Ovary (tissue), 7 donors: ENCODE measurements at regions not wholly inside any gene's neighbourhood (a gene's known extent, or its start where the extent isn't known, plus 50 kb on each side); places are given as distances from the start of the nearest gene placed in this dataset.

Experiments used
- DNase-seq, 5 donors: peaks; one replicate each; pipeline ENCODE4 v3.0.0-alpha.2; 2019 to 2020
- H3K27ac ChIP-seq, 2 donors: fragments of 200-600 bp; one replicate each; pipeline versions ENCODE4 v1.5.1 to v1.8.0; 2019 to 2022
- H3K27me3 ChIP-seq: fragments of 200-600 bp; one replicate; pipeline ENCODE4 v1.8.0; 2022
- H3K36me3 ChIP-seq: fragments of 200-600 bp; sonication (generic); one replicate; pipeline ENCODE4 v1.5.1; 2019
- H3K4me1 ChIP-seq: one replicate; pipeline ENCODE4 v1.8.1; 2013; ENCODE audit warnings: mild to moderate bottlenecking, moderate library complexity; ENCODE audit not compliant: insufficient read depth
- H3K4me3 ChIP-seq: fragments of 200-600 bp; sonication (generic); one replicate; pipeline ENCODE4 v1.5.1; 2017
- H3K9me3 ChIP-seq, 2 donors: fragments of 200-600 bp in 1 of 2; sonication (generic) in 1 of 2; one replicate each; pipeline versions ENCODE4 v1.5.1 to v1.8.1; 2013 to 2019; ENCODE audit warnings: mild to moderate bottlenecking in 1 of 2, moderate library complexity in 1 of 2
- EP300 ChIP-seq: sonication (generic); formaldehyde crosslinking; IDR thresholded peaks from one replicate; pipeline ENCODE4 v1.6.1; 2017; ENCODE audit warnings: antibody characterized with exemption
- POLR2A ChIP-seq: fragments of 450-650 bp; IDR thresholded peaks from one replicate; pipeline ENCODE4 v1.6.1; 2017; ENCODE audit warnings: antibody characterized with exemption, mild to moderate bottlenecking, moderate library complexity
- WGBS, 3 donors: extraction: QIAGEN DNeasy Blood & Tissue Kit in 1 of 3; methylation state at CpG; one replicate each; pipeline versions ENCODE4 v1.1.5 to v1.1.7; 2013 to 2017; 5-methylcytosine and 5-hydroxymethylcytosine counted together
- intact Hi-C, 4 donors: fragments of 100-400 bp; cut with DNase I; formaldehyde crosslinking; loops; one replicate each; pipeline versions ENCODE4 v1.11.0 to v1.15.1; 2022 to 2023
- TF ChIP-seq, protein P1 (sequence below), 3 donors: fragments of 450-650 bp in 2 of 3; fragments of 200-600 bp in 1 of 3; IDR thresholded peaks; one replicate each; pipeline versions ENCODE4 v1.5.1 to v1.8.0; 2016 to 2022; ENCODE audit warnings: antibody characterized with exemption in 3 of 3, mild to moderate bottlenecking in 1 of 3
- donor health status: DM: no; HTN: no; CAD: no; lungs with moderate emphysema.
- donor health status: DM: no; HTN: no; CAD: no.
- donor health status: Bipolar disorder and iron deficiency.
- donor health status: DM: no; HTN: no; CAD: no.
- donor health status: DM: yes; HTN: yes; CAD: no.

DNA sequence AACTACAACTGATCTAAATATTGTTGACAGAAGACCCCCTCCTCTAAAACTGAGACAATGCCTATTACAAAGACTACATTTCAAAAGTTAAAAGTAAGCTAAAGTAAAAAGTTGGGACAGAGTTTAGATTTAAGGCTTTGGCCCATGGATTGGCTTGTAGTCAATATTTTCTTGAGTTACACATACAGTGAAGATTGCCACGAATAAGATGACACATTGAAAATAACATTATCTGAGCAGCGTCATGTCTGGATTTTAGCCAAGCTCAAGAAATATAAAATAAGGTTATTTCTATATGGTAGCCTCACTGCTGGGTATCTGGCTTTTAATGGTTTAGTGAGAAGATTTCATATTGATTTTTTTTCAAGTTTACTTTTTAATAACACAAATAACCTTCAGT lies 266.2 kb upstream of the LDB2 start:
- TF ChIP-seq, protein P1, sequence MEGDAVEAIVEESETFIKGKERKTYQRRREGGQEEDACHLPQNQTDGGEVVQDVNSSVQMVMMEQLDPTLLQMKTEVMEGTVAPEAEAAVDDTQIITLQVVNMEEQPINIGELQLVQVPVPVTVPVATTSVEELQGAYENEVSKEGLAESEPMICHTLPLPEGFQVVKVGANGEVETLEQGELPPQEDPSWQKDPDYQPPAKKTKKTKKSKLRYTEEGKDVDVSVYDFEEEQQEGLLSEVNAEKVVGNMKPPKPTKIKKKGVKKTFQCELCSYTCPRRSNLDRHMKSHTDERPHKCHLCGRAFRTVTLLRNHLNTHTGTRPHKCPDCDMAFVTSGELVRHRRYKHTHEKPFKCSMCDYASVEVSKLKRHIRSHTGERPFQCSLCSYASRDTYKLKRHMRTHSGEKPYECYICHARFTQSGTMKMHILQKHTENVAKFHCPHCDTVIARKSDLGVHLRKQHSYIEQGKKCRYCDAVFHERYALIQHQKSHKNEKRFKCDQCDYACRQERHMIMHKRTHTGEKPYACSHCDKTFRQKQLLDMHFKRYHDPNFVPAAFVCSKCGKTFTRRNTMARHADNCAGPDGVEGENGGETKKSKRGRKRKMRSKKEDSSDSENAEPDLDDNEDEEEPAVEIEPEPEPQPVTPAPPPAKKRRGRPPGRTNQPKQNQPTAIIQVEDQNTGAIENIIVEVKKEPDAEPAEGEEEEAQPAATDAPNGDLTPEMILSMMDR (IDR thresholded peaks at IDR 0.05) = no peak
- TF ChIP-seq POLR2A (no peak), EP300 (no peak)
- DNase-seq = no peak
- no peak overlapping the region for H3K4me3 ChIP-seq
- H3K36me3 ChIP-seq = no peaks in the 10 kb centered on the region
- intact Hi-C loops = no loop called here
- WGBS, 3 donors = 27 to 43% (median 41%) methylated on average over 2 of the region's 2 CpGs
- H3K9me3 ChIP-seq = no peaks in the 10 kb centered on the region
- no peak overlapping the region for H3K27ac ChIP-seq
- no peaks in the 10 kb centered on the region for H3K27me3 ChIP-seq
- H3K4me1 ChIP-seq = peaks cover 5% of the 10 kb centered on the region

DNA sequence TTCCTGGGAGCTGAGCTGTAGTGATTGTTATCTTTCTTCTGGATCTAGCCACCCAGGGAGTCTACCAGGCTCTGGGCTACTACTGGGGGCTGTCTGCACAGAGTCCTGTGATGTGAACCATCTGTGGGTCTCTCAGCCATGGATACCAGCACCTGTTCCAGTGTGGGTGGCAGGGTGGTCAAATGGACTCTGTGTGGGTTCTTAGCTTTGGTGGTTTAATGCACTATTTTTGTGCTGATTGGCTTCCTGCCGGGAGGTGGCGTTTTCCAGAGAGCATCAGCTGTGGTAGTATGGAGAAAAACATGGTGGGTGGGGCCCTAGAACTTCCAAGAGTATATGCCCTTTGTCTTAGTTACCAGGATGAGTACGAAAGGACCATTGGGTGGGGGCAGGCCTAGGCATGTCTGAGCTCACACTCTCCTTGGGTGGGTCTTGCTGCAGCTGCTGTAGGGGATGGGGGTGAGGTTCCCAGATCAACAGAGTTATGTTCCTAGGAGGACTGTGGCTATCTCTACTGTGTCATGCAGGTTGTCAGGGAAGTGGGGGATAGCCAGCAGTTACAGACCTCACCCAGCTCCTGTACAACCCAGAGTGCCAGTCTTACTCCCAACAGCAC lies 264.8 kb upstream of the LDB2 start:
- WGBS, 3 donors = 83 to 96% (median 95%) methylated on average over 3 of the region's 3 CpGs
- no peaks in the 10 kb centered on the region for H3K36me3 ChIP-seq
- no peaks in the 10 kb centered on the region for H3K27me3 ChIP-seq
- no peaks in the 10 kb centered on the region for H3K9me3 ChIP-seq
- no peak overlapping the region for H3K27ac ChIP-seq
- no peak overlapping the region for H3K4me3 ChIP-seq
- peaks cover 4% of the 10 kb centered on the region for H3K4me1 ChIP-seq
- TF ChIP-seq EP300 (no peak), POLR2A (no peak)
- TF ChIP-seq, protein P1 (IDR thresholded peaks at IDR 0.05) = no peak
- intact Hi-C loops = no loop called here
- DNase-seq = no peak

DNA sequence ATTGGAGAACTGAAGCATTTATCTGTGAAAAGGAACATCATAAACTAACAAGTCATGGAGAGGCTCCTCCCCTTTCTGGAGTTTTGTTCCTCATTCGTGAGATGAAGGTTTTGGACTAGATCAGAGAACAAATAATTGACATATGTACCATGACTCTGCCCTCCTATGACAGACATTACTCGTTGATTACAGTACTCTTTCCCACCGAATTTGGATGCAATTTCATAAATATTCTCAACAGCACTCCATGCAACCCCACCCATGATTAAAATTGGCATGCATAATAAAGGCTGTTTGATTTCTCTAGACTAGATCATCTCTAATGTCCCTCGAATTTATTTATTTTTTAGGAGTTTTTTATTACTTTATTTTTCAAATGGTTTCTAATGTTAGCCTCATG lies 258.9 kb upstream of the LDB2 start:
- TF ChIP-seq, protein P1 (IDR thresholded peaks at IDR 0.05) = no peak
- TF ChIP-seq POLR2A (no peak), EP300 (no peak)
- H3K4me3 ChIP-seq = no peak overlapping the region

DNA sequence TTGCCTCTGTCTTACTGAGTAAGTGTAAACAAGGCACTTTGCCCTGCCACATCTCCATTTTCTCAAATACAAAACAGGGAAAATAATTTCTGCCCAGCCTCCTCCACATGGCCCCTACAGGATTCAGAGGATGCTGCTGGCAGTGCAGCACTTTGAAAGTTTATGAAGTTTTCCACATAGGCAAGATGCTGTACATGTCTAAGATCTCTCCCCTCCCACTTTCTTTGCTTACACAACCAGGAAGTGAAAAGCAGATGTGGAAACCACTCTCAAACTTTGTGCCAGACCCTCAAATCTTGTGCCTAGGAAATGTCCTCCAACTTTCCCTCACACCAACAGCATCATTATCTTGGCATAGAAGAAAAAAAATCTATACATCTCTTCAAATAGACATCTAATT lies 257.0 kb upstream of the LDB2 start:
- DNase-seq = no peak
- no peak overlapping the region for H3K27ac ChIP-seq
- intact Hi-C loops = no loop called here
- no peak for TF ChIP-seq POLR2A
- no peak for TF ChIP-seq EP300
- TF ChIP-seq, protein P1 (IDR thresholded peaks at IDR 0.05) = no peak
- no peak overlapping the region for H3K4me3 ChIP-seq
- no peaks in the 10 kb centered on the region for H3K9me3 ChIP-seq
- H3K4me1 ChIP-seq = no peaks in the 10 kb centered on the region
- no peaks in the 10 kb centered on the region for H3K36me3 ChIP-seq
- no peaks in the 10 kb centered on the region for H3K27me3 ChIP-seq

More for the DNA sequence above, 258.9 kb upstream of the LDB2 start:
- no peaks in the 10 kb centered on the region for H3K27me3 ChIP-seq
- no peaks in the 10 kb centered on the region for H3K36me3 ChIP-seq
- no peak overlapping the region for H3K27ac ChIP-seq
- no peaks in the 10 kb centered on the region for H3K4me1 ChIP-seq
- no peak for DNase-seq
- 68 to 74% (median 72%) methylated on average over 4 of the region's 4 CpGs for WGBS, 3 donors
- H3K9me3 ChIP-seq = no peaks in the 10 kb centered on the region
- intact Hi-C loops = no loop called here
